GM23338 (cell line): ENCODE measurements at regions not wholly inside any gene's neighbourhood (a gene's known extent, or its start where the extent isn't known, plus 50 kb on each side); places are given as distances from the start of the nearest gene placed in this dataset.

Experiments used
- ATAC-seq: fragments of 200-7000 bp; cut with Tn5 transposase; 3 replicates; pipeline ENCODE4 v1.9.1; 2020
- DNase-seq: peaks from one replicate; pipeline ENCODE4 v3.0.0-alpha.2; 2015; ENCODE audit warnings: low spot score
- H2AFZ ChIP-seq: fragments of 200-600 bp; sonication (generic); 2 replicates; pipeline ENCODE4 v1.8.0; 2016; ENCODE audit warnings: antibody characterized with exemption, mild to moderate bottlenecking, moderate library complexity
- H3F3A ChIP-seq: fragments of 200-600 bp; sonication (generic); replicated peaks from 2 replicates; pipeline ENCODE4 v1.8.0; 2017; ENCODE audit warnings: antibody characterized with exemption, mixed run types, low read depth
- H3K27ac ChIP-seq: fragments of 200-600 bp; sonication (generic); 2 replicates; pipeline ENCODE4 v1.6.1; 2016; ENCODE audit warnings: low read depth
- H3K27me3 ChIP-seq: fragments of 200-600 bp; sonication (generic); 2 replicates; pipeline ENCODE4 v1.8.0; 2016; ENCODE audit warnings: mild to moderate bottlenecking, mixed run types, moderate library complexity; ENCODE audit not compliant: insufficient read depth
- H3K36me3 ChIP-seq: fragments of 200-600 bp; sonication (generic); 2 replicates; pipeline ENCODE4 v1.8.0; 2016; ENCODE audit warnings: mild to moderate bottlenecking; ENCODE audit not compliant: insufficient read depth
- H3K4me1 ChIP-seq: fragments of 200-600 bp; sonication (generic); 2 replicates; pipeline ENCODE4 v1.8.0; 2016; ENCODE audit warnings: mild to moderate bottlenecking, moderate library complexity; ENCODE audit not compliant: insufficient read depth
- H3K4me2 ChIP-seq: fragments of 200-600 bp; sonication (generic); 2 replicates; pipeline ENCODE4 v1.7.1; 2017; ENCODE audit warnings: mixed run types
- H3K4me3 ChIP-seq: fragments of 200-600 bp; sonication (generic); 2 replicates; pipeline ENCODE4 v1.6.1; 2016; ENCODE audit warnings: mixed run types
- H3K79me2 ChIP-seq: fragments of 200-600 bp; sonication (generic); replicated peaks from 2 replicates; pipeline ENCODE4 v1.8.0; 2017; ENCODE audit warnings: mild to moderate bottlenecking; ENCODE audit not compliant: insufficient read depth
- H3K9me2 ChIP-seq: fragments of 200-600 bp; sonication (generic); 2 replicates; pipeline ENCODE4 v1.8.0; 2017; ENCODE audit not compliant: insufficient read depth
- H4K20me1 ChIP-seq: fragments of 200-600 bp; sonication (generic); replicated peaks from 2 replicates; pipeline ENCODE4 v1.8.0; 2017; ENCODE audit warnings: mild to moderate bottlenecking; ENCODE audit not compliant: insufficient read depth
- H3K27ac Mint-ChIP-seq: 2 replicates; pipeline ENCODE4 v1.8.0; 2020; ENCODE audit warnings: inconsistent platforms, mild to moderate bottlenecking, moderate library complexity, mixed read lengths
- H3K27me3 Mint-ChIP-seq: 3 replicates; pipeline ENCODE4 v1.8.0; 2022; ENCODE audit warnings: low read depth, mild to moderate bottlenecking, moderate library complexity, mixed read lengths, inconsistent platforms; ENCODE audit not compliant: insufficient read depth, poor library complexity
- H3K36me3 Mint-ChIP-seq: 3 replicates; pipeline ENCODE4 v1.8.0; 2021; ENCODE audit warnings: low read depth, mild to moderate bottlenecking, inconsistent platforms, moderate library complexity, mixed read lengths
- H3K4me1 Mint-ChIP-seq: 3 replicates; pipeline ENCODE4 v1.8.0; 2020; ENCODE audit warnings: mild to moderate bottlenecking, inconsistent platforms, mixed read lengths
- H3K4me3 Mint-ChIP-seq: 3 replicates; pipeline ENCODE4 v1.8.0; 2021; ENCODE audit warnings: moderate library complexity, mild to moderate bottlenecking, inconsistent platforms, mixed read lengths
- H3K9me3 Mint-ChIP-seq: 3 replicates; pipeline ENCODE4 v1.8.0; 2020; ENCODE audit warnings: moderate library complexity, mild to moderate bottlenecking, inconsistent platforms, mixed read lengths
- CREB1 ChIP-seq: fragments of 250-450 bp; sonication (Bioruptor Pico); IDR thresholded peaks from 2 replicates; pipeline ENCODE4 v1.5.0; 2020; ENCODE audit warnings: low read depth, mild to moderate bottlenecking, moderate library complexity
- EZH2 ChIP-seq: fragments of 200-600 bp; sonication (generic); IDR thresholded peaks from one replicate; pipeline ENCODE4 v1.8.0; 2017; ENCODE audit warnings: antibody characterized with exemption, mild to moderate bottlenecking, low read depth; ENCODE audit not compliant: unreplicated experiment
- EZH2phosphoT487 ChIP-seq: fragments of 200-600 bp; sonication (generic); IDR thresholded peaks from one replicate; pipeline ENCODE4 v1.8.1; 2018; ENCODE audit warnings: antibody characterized with exemption; ENCODE audit not compliant: unreplicated experiment
- JUNB ChIP-seq: IDR thresholded peaks from one replicate; pipeline ENCODE4 v1.6.1; 2016; ENCODE audit warnings: antibody characterized with exemption; ENCODE audit not compliant: unreplicated experiment
- NANOG ChIP-seq: IDR thresholded peaks from 2 replicates; pipeline ENCODE4 v1.6.1; 2016; ENCODE audit warnings: antibody characterized with exemption, borderline replicate concordance
- POLR2AphosphoS5 ChIP-seq: IDR thresholded peaks from 2 replicates; pipeline ENCODE4 v1.6.1; 2016; ENCODE audit warnings: antibody characterized with exemption, low read depth
- STAT1 ChIP-seq: IDR thresholded peaks from one replicate; pipeline ENCODE4 v1.6.1; 2016; ENCODE audit warnings: antibody characterized with exemption; ENCODE audit not compliant: unreplicated experiment
- ZNF114 ChIP-seq: fragments of 250-450 bp; sonication (Bioruptor Pico); IDR thresholded peaks from 2 replicates; pipeline ENCODE4 v1.5.0; 2020; ENCODE audit warnings: mild to moderate bottlenecking, moderate library complexity
- ZNF331 ChIP-seq: fragments of 250-450 bp; sonication (Bioruptor Pico); IDR thresholded peaks from 2 replicates; pipeline ENCODE4 v1.5.0; 2020; ENCODE audit warnings: low read depth, mild to moderate bottlenecking, moderate library complexity
- TF ChIP-seq, protein P1 (sequence below): IDR thresholded peaks from one replicate; pipeline ENCODE4 v1.6.1; 2018; ENCODE audit warnings: antibody characterized with exemption; ENCODE audit not compliant: unreplicated experiment
- TF ChIP-seq, protein P2 (sequence below): IDR thresholded peaks from 2 replicates; pipeline ENCODE4 v1.6.1; 2016; ENCODE audit warnings: antibody characterized with exemption
- TF ChIP-seq, protein P3 (sequence below), 2 experiments: fragments of 200-600 bp in 1 of 2; sonication (generic) in 1 of 2; conservative IDR thresholded peaks; 2 replicates each; pipeline versions ENCODE4 v1.5.1 to v1.6.1; 2016 to 2017; ENCODE audit warnings: antibody characterized with exemption in 2 of 2, low read depth in 2 of 2, mild to moderate bottlenecking in 2 of 2, moderate library complexity in 1 of 2

DNA sequence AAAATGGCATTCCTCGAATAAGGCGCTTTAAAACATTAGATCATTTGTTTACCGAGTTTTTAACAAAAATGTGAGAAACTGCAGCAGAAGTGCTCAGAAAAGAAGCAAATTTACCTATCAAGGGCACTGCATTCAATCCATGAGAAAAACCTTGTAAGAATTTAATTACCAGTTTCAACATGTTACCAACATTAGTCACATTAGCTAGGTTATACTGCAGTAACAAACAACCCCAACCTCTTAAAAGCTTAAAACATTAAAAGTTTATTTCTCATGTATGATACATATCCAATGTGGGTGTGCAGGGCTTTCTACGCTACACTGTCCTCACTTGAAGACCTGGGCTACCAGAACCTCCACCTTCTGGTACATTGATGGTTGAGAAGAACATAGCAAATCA lies 68.1 kb upstream of the CCBE1 start (continued):
- TF ChIP-seq EZH2phosphoT487: no peak
- no peak for TF ChIP-seq NANOG
- TF ChIP-seq, protein P1, sequence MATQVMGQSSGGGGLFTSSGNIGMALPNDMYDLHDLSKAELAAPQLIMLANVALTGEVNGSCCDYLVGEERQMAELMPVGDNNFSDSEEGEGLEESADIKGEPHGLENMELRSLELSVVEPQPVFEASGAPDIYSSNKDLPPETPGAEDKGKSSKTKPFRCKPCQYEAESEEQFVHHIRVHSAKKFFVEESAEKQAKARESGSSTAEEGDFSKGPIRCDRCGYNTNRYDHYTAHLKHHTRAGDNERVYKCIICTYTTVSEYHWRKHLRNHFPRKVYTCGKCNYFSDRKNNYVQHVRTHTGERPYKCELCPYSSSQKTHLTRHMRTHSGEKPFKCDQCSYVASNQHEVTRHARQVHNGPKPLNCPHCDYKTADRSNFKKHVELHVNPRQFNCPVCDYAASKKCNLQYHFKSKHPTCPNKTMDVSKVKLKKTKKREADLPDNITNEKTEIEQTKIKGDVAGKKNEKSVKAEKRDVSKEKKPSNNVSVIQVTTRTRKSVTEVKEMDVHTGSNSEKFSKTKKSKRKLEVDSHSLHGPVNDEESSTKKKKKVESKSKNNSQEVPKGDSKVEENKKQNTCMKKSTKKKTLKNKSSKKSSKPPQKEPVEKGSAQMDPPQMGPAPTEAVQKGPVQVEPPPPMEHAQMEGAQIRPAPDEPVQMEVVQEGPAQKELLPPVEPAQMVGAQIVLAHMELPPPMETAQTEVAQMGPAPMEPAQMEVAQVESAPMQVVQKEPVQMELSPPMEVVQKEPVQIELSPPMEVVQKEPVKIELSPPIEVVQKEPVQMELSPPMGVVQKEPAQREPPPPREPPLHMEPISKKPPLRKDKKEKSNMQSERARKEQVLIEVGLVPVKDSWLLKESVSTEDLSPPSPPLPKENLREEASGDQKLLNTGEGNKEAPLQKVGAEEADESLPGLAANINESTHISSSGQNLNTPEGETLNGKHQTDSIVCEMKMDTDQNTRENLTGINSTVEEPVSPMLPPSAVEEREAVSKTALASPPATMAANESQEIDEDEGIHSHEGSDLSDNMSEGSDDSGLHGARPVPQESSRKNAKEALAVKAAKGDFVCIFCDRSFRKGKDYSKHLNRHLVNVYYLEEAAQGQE: no peak
- no peak for TF ChIP-seq EZH2
- TF ChIP-seq POLR2AphosphoS5: no peak
- no peak for TF ChIP-seq STAT1

DNA sequence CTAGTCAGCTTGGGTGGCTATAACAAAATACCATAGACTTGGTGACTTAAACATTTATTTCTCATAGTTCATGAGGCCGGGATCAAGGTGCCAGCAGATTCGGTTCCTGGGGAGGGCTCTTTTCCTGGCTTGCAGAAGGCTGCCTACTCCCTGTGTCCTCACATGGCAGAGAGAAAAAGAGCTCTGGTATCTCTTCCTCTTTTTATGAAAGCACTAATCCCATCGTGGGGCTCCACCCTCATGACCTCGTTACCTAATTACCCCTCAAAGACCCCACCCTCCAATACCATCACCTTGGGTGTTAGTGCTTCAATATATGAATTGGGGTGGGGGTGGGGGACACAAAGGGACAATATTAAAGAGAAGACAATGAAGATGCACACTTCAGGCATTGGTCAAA lies 67.1 kb upstream of the CCBE1 start:
- no peak for ATAC-seq
- Histone ChIP-seq H3K9me2 (0 out of 2 replicates have a peak, but pooled peaks cover 3% of the 10 kb centered on the region), H3K4me3 (no peak overlapping the region), H3K36me3 (no peaks in the 10 kb centered on the region), H3K4me2 (no peak overlapping the region), H3F3A (no peaks in the 10 kb centered on the region), H3K27ac (no peak overlapping the region), H3K27me3 (no peaks in the 10 kb centered on the region), H3K79me2 (no peaks in the 10 kb centered on the region), H4K20me1 (no peaks in the 10 kb centered on the region), H3K4me1 (no peaks in the 10 kb centered on the region), H2AFZ (no peak overlapping the region)
- Mint-ChIP-seq H3K9me3 (no peaks in the 10 kb centered on the region), H3K4me3 (no peak overlapping the region), H3K4me1 (no peaks in the 10 kb centered on the region), H3K27me3 (peaks cover 3% of the 10 kb centered on the region), H3K36me3 (no peaks in the 10 kb centered on the region), H3K27ac (no peak overlapping the region)
- no peak for DNase-seq
- TF ChIP-seq, protein P1: no peak
- TF ChIP-seq ZNF331 (no peak), EZH2 (no peak), ZNF114 (CRISPR knock-in tag) (no peak), JUNB (no peak), NANOG (no peak), CREB1 (no peak), EZH2phosphoT487 (no peak), POLR2AphosphoS5 (no peak), STAT1 (no peak)
- TF ChIP-seq, protein P2, sequence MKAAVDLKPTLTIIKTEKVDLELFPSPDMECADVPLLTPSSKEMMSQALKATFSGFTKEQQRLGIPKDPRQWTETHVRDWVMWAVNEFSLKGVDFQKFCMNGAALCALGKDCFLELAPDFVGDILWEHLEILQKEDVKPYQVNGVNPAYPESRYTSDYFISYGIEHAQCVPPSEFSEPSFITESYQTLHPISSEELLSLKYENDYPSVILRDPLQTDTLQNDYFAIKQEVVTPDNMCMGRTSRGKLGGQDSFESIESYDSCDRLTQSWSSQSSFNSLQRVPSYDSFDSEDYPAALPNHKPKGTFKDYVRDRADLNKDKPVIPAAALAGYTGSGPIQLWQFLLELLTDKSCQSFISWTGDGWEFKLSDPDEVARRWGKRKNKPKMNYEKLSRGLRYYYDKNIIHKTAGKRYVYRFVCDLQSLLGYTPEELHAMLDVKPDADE: no peak
- TF ChIP-seq, protein P3, sequence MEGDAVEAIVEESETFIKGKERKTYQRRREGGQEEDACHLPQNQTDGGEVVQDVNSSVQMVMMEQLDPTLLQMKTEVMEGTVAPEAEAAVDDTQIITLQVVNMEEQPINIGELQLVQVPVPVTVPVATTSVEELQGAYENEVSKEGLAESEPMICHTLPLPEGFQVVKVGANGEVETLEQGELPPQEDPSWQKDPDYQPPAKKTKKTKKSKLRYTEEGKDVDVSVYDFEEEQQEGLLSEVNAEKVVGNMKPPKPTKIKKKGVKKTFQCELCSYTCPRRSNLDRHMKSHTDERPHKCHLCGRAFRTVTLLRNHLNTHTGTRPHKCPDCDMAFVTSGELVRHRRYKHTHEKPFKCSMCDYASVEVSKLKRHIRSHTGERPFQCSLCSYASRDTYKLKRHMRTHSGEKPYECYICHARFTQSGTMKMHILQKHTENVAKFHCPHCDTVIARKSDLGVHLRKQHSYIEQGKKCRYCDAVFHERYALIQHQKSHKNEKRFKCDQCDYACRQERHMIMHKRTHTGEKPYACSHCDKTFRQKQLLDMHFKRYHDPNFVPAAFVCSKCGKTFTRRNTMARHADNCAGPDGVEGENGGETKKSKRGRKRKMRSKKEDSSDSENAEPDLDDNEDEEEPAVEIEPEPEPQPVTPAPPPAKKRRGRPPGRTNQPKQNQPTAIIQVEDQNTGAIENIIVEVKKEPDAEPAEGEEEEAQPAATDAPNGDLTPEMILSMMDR (conservative IDR thresholded peaks at IDR 0.05; ENCODE audit: low read depth in 2 of 2): no peak
